ENCODE measurements at regions not wholly inside any gene's neighbourhood (a gene's known extent, or its start where the extent isn't known, plus 50 kb on each side); places are given as distances from the start of the nearest gene placed in this dataset.

DNA sequence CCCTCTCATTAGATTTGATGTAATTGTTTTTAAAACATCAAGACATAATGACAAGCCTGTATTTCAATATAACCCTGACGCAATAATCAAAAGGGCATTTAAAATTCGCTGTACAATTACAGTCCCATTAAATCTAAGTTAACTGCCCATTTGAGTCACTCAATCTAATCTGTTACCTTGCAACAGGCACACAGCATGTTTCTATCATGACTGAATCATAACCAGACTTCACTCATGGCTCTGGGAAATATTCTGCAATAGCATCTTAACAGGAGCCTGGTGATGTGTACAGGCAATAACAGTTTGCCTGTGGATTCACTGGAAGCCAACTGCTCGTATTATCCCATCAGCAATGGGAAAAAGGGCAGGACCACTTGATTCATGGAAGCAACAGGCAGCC is 142.3 kb upstream of the NCKAP5 start:
- Histone ChIP-seq H3K4me3 (replicated peaks in 1 of 2; ENCODE audit: low read depth in 1 of 2, low read length in 2 of 2) (no peak overlapping the region), H3K9ac (ENCODE audit: low read length) (no peak overlapping the region), H3K27me3 (ENCODE audit: insufficient read depth, low read length) (no peaks in the 10 kb centered on the region), H3K4me1 (ENCODE audit: control insufficient read depth in 1 of 2, insufficient read depth in 2 of 2, low read length in 2 of 2) (no peaks in the 10 kb centered on the region), H3K9me3 (ENCODE audit: control insufficient read depth in 1 of 2, insufficient read depth in 1 of 2, low read depth in 1 of 2, low read length in 2 of 2) (peaks cover 7% of the 10 kb centered on the region in 2 experiments; a peak in 2 of 4 replicates), H3K9me2 (ENCODE audit: insufficient read depth) (no peaks in the 10 kb centered on the region), H3K36me3 (ENCODE audit: control insufficient read depth in 1 of 2, insufficient read depth in 2 of 2, low read length in 2 of 2) (no peaks in the 10 kb centered on the region), H4K20me1 (ENCODE audit: insufficient read depth) (no peaks in the 10 kb centered on the region), H3K27ac (ENCODE audit: low read depth, low read length) (no peak overlapping the region), H2AFZ (ENCODE audit: low read depth, low read length, poor library complexity, severe bottlenecking) (no peak overlapping the region), H3K4me2 (ENCODE audit: low read length) (no peak overlapping the region), H3K79me2 (ENCODE audit: insufficient read depth, low read length) (no peaks in the 10 kb centered on the region)
- no peak for TF ChIP-seq CBX3 (IDR thresholded peaks at IDR 0.05; ENCODE audit: low read depth)
- TF ChIP-seq SP1 (IDR thresholded peaks at IDR 0.05; ENCODE audit: low read depth), result no peak
- TF ChIP-seq EZH2 (IDR thresholded peaks at IDR 0.05), result no peak
- TF ChIP-seq ZNF274 (IDR thresholded peaks at IDR 0.05; ENCODE audit: low read depth, low read length), result no peak
- no peak for TF ChIP-seq ELF1 (IDR thresholded peaks at IDR 0.05; ENCODE audit: borderline replicate concordance, low read depth)
- TF ChIP-seq SRF (IDR thresholded peaks at IDR 0.05; ENCODE audit: low read depth), result no peak
- TF ChIP-seq FOSL1 (IDR thresholded peaks at IDR 0.05; ENCODE audit: low read depth), result no peak
- no peak for TF ChIP-seq EGR1 (IDR thresholded peaks at IDR 0.05; ENCODE audit: low read depth)
- TF ChIP-seq EZH2phosphoT487 (IDR thresholded peaks at IDR 0.05; ENCODE audit: borderline replicate concordance), result no peak
- no peak for TF ChIP-seq JUND (IDR thresholded peaks at IDR 0.05)
- TF ChIP-seq, protein P1, sequence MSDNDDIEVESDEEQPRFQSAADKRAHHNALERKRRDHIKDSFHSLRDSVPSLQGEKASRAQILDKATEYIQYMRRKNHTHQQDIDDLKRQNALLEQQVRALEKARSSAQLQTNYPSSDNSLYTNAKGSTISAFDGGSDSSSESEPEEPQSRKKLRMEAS (IDR thresholded peaks at IDR 0.05), result no peak
- no peak for TF ChIP-seq YY1 (IDR thresholded peaks at IDR 0.05; ENCODE audit: extremely low read depth, insufficient replicate concordance, low read depth, low read length)
- TF ChIP-seq POLR2A (IDR thresholded peaks at IDR 0.05; ENCODE audit: borderline replicate concordance, extremely low read depth, insufficient read depth, insufficient read length), result no peak
- no peak for TF ChIP-seq TCF7L2 (IDR thresholded peaks at IDR 0.05; ENCODE audit: borderline replicate concordance, extremely low read depth, insufficient read depth, insufficient read length)
- CTCF ChIA-PET, result no interaction called here
- no TSS peak for BruUV-seq (replicated peaks)
- POLR2A ChIA-PET, result no interaction called here
- RAD21 ChIA-PET (ENCODE audit: low non-redundant PET in 1 of 2, low total read pairs in 2 of 2, uncharacterized antibody in 2 of 2, unreplicated experiment in 2 of 2), result no interaction called here
- no peak for ATAC-seq
- no peak for DNase-seq (ENCODE audit: low read depth, low spot score)
- intact Hi-C loops (cut with micrococcal nuclease), result no loop called here

DNA sequence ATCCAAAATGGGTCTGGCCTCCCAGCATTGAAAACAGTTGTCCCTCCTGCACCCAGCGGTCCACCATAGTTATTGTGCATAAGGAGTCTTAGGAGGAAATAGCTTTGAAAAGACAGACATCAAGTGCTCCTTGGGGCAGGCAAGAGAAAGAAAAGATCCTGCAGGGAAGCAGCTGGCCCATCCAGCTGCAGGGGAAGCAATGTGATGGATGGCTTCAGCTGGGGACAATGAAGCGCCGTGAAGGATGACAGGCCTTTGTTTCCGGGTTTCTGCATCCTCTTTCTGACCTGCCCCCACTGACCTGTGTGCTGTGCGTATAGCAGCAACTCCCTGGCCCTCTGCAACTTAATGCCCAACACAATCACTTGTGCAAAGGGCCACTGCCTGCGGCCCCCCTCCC is 142.9 kb upstream of the NCKAP5 start:
- H2AFZ ChIP-seq (ENCODE audit: low read depth, low read length, poor library complexity, severe bottlenecking), result no peak overlapping the region
- no peak overlapping the region for H3K9ac ChIP-seq (ENCODE audit: low read length)
- no peak overlapping the region for H3K27ac ChIP-seq (ENCODE audit: low read depth, low read length)
- no peaks in the 10 kb centered on the region for H4K20me1 ChIP-seq (ENCODE audit: insufficient read depth)
- no peaks in the 10 kb centered on the region for H3K27me3 ChIP-seq (ENCODE audit: insufficient read depth, low read length)
- no peak for TF ChIP-seq POLR2AphosphoS5 (IDR thresholded peaks at IDR 0.05; ENCODE audit: low read depth, low read length)
- TF ChIP-seq SIN3A (IDR thresholded peaks at IDR 0.05; ENCODE audit: low read depth), result no peak
- no peak for TF ChIP-seq ZNF274 (IDR thresholded peaks at IDR 0.05; ENCODE audit: low read depth, low read length)
- TF ChIP-seq, protein P1 (IDR thresholded peaks at IDR 0.05), result no peak
- TF ChIP-seq EGR1 (IDR thresholded peaks at IDR 0.05; ENCODE audit: low read depth), result no peak
- no peak for TF ChIP-seq RAD21 (IDR thresholded peaks at IDR 0.05; ENCODE audit: low read depth)
- TF ChIP-seq EZH2 (IDR thresholded peaks at IDR 0.05), result no peak
- no peak for TF ChIP-seq EZH2phosphoT487 (IDR thresholded peaks at IDR 0.05; ENCODE audit: borderline replicate concordance)
- no peak for TF ChIP-seq ZFX (IDR thresholded peaks at IDR 0.05)
- TF ChIP-seq, protein P2, sequence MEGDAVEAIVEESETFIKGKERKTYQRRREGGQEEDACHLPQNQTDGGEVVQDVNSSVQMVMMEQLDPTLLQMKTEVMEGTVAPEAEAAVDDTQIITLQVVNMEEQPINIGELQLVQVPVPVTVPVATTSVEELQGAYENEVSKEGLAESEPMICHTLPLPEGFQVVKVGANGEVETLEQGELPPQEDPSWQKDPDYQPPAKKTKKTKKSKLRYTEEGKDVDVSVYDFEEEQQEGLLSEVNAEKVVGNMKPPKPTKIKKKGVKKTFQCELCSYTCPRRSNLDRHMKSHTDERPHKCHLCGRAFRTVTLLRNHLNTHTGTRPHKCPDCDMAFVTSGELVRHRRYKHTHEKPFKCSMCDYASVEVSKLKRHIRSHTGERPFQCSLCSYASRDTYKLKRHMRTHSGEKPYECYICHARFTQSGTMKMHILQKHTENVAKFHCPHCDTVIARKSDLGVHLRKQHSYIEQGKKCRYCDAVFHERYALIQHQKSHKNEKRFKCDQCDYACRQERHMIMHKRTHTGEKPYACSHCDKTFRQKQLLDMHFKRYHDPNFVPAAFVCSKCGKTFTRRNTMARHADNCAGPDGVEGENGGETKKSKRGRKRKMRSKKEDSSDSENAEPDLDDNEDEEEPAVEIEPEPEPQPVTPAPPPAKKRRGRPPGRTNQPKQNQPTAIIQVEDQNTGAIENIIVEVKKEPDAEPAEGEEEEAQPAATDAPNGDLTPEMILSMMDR (IDR thresholded peaks at IDR 0.05 in 2 of 3, conservative IDR thresholded peaks at IDR 0.05 in 1 of 3; ENCODE audit: borderline replicate concordance in 1 of 3, insufficient read depth in 1 of 3, low read depth in 2 of 3, low read length in 2 of 3), result no peak
- TF ChIP-seq FOSL1 (IDR thresholded peaks at IDR 0.05; ENCODE audit: low read depth), result no peak
- no peak for TF ChIP-seq ELF1 (IDR thresholded peaks at IDR 0.05; ENCODE audit: borderline replicate concordance, low read depth)
- no peak for TF ChIP-seq POLR2A (IDR thresholded peaks at IDR 0.05; ENCODE audit: borderline replicate concordance, extremely low read depth, insufficient read depth, insufficient read length)
- TF ChIP-seq SRF (IDR thresholded peaks at IDR 0.05; ENCODE audit: low read depth), result no peak
- TF ChIP-seq YY1 (IDR thresholded peaks at IDR 0.05; ENCODE audit: extremely low read depth, insufficient replicate concordance, low read depth, low read length), result no peak
- no peak for TF ChIP-seq TCF7L2 (IDR thresholded peaks at IDR 0.05; ENCODE audit: borderline replicate concordance, extremely low read depth, insufficient read depth, insufficient read length)
- TF ChIP-seq CEBPB (IDR thresholded peaks at IDR 0.05; ENCODE audit: low read depth), result no peak
- H3K4me3 ChIP-seq (replicated peaks in 1 of 2; ENCODE audit: low read depth in 1 of 2, low read length in 2 of 2), result no peak overlapping the region
- ChIA-PET RAD21 (ENCODE audit: low non-redundant PET in 1 of 2, low total read pairs in 2 of 2, uncharacterized antibody in 2 of 2, unreplicated experiment in 2 of 2) (no interaction called here), POLR2A (no interaction called here), CTCF (no interaction called here)
- no peaks in the 10 kb centered on the region for H3K4me1 ChIP-seq (ENCODE audit: control insufficient read depth in 1 of 2, insufficient read depth in 2 of 2, low read length in 2 of 2)
- intact Hi-C loops (cut with micrococcal nuclease), result no loop called here
- no TSS peak for BruUV-seq (replicated peaks)
- ATAC-seq (no peak), DNase-seq (ENCODE audit: low read depth, low spot score) (no peak)
- H3K36me3 ChIP-seq (ENCODE audit: control insufficient read depth in 1 of 2, insufficient read depth in 2 of 2, low read length in 2 of 2), result no peaks in the 10 kb centered on the region
- peaks cover 7% of the 10 kb centered on the region in 2 experiments; a peak in 2 of 4 replicates for H3K9me3 ChIP-seq (ENCODE audit: control insufficient read depth in 1 of 2, insufficient read depth in 1 of 2, low read depth in 1 of 2, low read length in 2 of 2)
- no peaks in the 10 kb centered on the region for H3K9me2 ChIP-seq (ENCODE audit: insufficient read depth)
- H3K79me2 ChIP-seq (ENCODE audit: insufficient read depth, low read length), result no peaks in the 10 kb centered on the region
- no peak overlapping the region for H3K4me2 ChIP-seq (ENCODE audit: low read length)
